Lung (tissue), 11 donors: ENCODE measurements at regions not wholly inside any gene's neighbourhood (a gene's known extent, or its start where the extent isn't known, plus 50 kb on each side); places are given as distances from the start of the nearest gene placed in this dataset.

Source experiments
- ATAC-seq: fragments of 200-7000 bp; cut with Tn5 transposase; one replicate; pipeline ENCODE4 v1.9.1; 2020; ENCODE audit warnings: moderate number of reproducible peaks; ENCODE audit not compliant: insufficient read depth, low FRiP score
- DNase-seq, 3 donors: peaks; one replicate each; pipeline ENCODE4 v3.0.0-alpha.2; 2013 to 2017
- H3K27ac ChIP-seq, 2 donors: one replicate each; pipeline ENCODE4 v1.5.1; 2013; ENCODE audit warnings: mild to moderate bottlenecking in 2 of 2, moderate library complexity in 2 of 2, control low read depth in 1 of 2, inconsistent platforms in 1 of 2, low read depth in 1 of 2, low read length in 1 of 2
- H3K27me3 ChIP-seq, 3 donors: one replicate each; pipeline ENCODE4 v1.5.1; 2013; ENCODE audit warnings: low read length in 2 of 3; ENCODE audit not compliant: control insufficient read depth in 3 of 3, insufficient read depth in 3 of 3
- H3K36me3 ChIP-seq, 4 donors: one replicate each; pipeline ENCODE4 v1.5.1; 2013; ENCODE audit warnings: low read length in 4 of 4, mild to moderate bottlenecking in 1 of 4, moderate library complexity in 1 of 4; ENCODE audit not compliant: control insufficient read depth in 4 of 4, insufficient read depth in 4 of 4
- H3K4me1 ChIP-seq, 5 donors: one replicate each; pipeline ENCODE4 v1.5.1; 2013; ENCODE audit warnings: low read length in 5 of 5, mild to moderate bottlenecking in 2 of 5, moderate library complexity in 1 of 5; ENCODE audit not compliant: control insufficient read depth in 5 of 5, insufficient read depth in 5 of 5
- H3K4me3 ChIP-seq: one replicate; pipeline ENCODE4 v1.5.1; 2013; ENCODE audit warnings: mild to moderate bottlenecking, control low read depth, moderate library complexity
- H3K9ac ChIP-seq, 2 donors: one replicate each; pipeline ENCODE4 v1.5.1; 2013; ENCODE audit warnings: low read length in 2 of 2, control low read depth in 1 of 2; ENCODE audit not compliant: insufficient read depth in 1 of 2
- H3K9me3 ChIP-seq, 4 donors: one replicate each; pipeline ENCODE4 v1.5.1; 2013; ENCODE audit warnings: low read length in 3 of 4, mild to moderate bottlenecking in 1 of 4, moderate library complexity in 1 of 4; ENCODE audit not compliant: control insufficient read depth in 4 of 4, insufficient read depth in 3 of 4
- WGBS, 2 donors: extraction: QIAGEN DNeasy Blood & Tissue Kit; methylation state at CpG; one replicate each; pipeline ENCODE4 v1.1.7; 2013; 5-methylcytosine and 5-hydroxymethylcytosine counted together
- TF ChIP-seq, protein P1 (sequence below): IDR thresholded peaks from 2 replicates; pipeline ENCODE4 v1.5.1; 2012; ENCODE audit warnings: mild to moderate bottlenecking; ENCODE audit errors: control extremely low read depth, extremely low read depth
- donor health status: control.
- donor health status: control.
- donor health status: Bipolar disorder and iron deficiency.
- donor health status: healthy.
- donor health status: DM: yes; HTN: yes; CAD: no.

DNA sequence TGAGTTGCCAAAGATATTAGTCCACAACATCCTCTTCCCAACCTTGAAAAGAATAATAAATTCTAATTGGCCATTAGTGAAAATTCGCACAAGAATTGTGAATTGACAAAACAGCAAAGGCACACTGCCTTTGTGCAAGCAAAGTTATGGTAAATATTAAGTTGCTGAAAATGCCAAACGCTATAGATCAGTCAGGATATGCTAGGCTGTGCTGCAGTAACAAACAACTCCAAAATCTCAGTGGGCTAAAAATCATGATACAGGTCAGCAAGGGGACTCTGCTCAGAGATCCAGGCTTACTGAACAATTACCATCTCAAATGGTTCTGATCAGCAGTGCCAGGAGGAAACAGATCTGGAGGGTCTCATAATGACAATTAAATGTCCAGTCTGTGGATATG lies 238.0 kb upstream of the IGF1R start:
- Histone ChIP-seq H3K27ac (no peak overlapping the region), H3K4me1 (no peaks in the 10 kb centered on the region), H3K27me3 (peaks cover 0 to 4% (median 0%) of the 10 kb centered on the region in 3 donors), H3K4me3 (no peak overlapping the region), H3K36me3 (no peaks in the 10 kb centered on the region), H3K9ac (no peak overlapping the region), H3K9me3 (peaks cover 0 to 2% (median 0%) of the 10 kb centered on the region in 4 donors)
- WGBS, 2 donors, result 89 to 90% methylated on average over 2 of the region's 2 CpGs
- TF ChIP-seq, protein P1, sequence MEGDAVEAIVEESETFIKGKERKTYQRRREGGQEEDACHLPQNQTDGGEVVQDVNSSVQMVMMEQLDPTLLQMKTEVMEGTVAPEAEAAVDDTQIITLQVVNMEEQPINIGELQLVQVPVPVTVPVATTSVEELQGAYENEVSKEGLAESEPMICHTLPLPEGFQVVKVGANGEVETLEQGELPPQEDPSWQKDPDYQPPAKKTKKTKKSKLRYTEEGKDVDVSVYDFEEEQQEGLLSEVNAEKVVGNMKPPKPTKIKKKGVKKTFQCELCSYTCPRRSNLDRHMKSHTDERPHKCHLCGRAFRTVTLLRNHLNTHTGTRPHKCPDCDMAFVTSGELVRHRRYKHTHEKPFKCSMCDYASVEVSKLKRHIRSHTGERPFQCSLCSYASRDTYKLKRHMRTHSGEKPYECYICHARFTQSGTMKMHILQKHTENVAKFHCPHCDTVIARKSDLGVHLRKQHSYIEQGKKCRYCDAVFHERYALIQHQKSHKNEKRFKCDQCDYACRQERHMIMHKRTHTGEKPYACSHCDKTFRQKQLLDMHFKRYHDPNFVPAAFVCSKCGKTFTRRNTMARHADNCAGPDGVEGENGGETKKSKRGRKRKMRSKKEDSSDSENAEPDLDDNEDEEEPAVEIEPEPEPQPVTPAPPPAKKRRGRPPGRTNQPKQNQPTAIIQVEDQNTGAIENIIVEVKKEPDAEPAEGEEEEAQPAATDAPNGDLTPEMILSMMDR, result no peak
- DNase-seq (no peak), ATAC-seq (no peak)

DNA sequence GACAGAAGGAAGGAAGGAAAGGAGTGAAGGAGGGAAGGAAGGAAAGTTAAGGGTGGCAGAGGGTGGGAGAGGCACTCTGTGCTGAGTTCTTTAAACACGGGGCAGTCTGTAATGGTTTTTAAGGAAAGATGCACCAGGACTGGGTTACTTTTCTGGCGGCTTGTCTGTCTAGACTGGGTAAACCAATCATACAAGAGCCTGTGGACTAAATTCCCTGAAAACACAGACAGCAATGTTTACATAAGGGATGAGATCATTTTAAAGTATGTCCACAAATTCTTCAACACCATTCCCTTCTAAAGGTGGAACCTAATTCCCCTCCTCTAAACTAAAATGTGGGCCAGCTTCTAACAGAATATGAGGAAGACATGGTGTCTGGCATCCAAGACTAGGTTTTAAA lies 235.5 kb upstream of the IGF1R start:
- H3K4me3 ChIP-seq, result no peak overlapping the region
- no peak overlapping the region for H3K27ac ChIP-seq
- no peak overlapping the region for H3K9ac ChIP-seq
- H3K9me3 ChIP-seq, result peaks cover 0 to 2% (median 0%) of the 10 kb centered on the region in 4 donors
- no peaks in the 10 kb centered on the region for H3K36me3 ChIP-seq
- ATAC-seq (no peak), DNase-seq (no peak)
- peaks cover 0 to 12% (median 6%) of the 10 kb centered on the region in 5 donors for H3K4me1 ChIP-seq
- 62 to 88% methylated on average over 2 of the region's 2 CpGs for WGBS, 2 donors
- peaks cover 0 to 4% (median 0%) of the 10 kb centered on the region in 3 donors for H3K27me3 ChIP-seq
- TF ChIP-seq, protein P1, result no peak

DNA sequence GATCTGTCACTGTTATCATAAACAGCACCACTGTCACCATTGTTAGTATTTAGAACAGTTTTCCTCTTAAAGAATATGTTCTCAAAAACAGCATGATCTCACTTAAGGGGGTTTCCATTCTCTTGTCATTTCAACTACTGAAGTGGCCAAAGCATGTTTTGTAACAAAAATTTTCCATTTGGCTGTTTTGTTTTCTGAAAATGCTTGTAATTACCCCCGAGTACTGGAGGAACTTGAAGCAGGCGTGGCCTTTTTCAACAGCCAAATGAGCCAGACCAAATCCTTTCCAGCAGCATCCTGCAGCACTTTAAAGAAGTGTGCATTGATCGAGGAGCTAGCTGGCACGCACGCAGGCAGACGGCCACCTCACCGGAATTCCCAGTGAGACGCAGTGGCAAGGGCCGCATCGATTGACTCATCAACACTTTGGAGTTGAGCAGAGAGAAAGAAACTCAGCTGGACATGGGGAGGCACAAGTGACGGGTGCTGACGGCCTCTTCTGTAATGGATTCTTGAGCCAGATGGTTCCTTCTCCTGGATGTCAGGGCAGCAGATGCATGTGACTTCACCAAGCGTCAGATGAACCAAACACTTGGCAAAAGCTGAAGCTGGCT lies 234.3 kb upstream of the IGF1R start:
- 71 to 79% methylated on average over 13 of the region's 13 CpGs for WGBS, 2 donors
- Histone ChIP-seq H3K27me3 (peaks cover 0 to 4% (median 0%) of the 10 kb centered on the region in 3 donors), H3K4me3 (no peak overlapping the region), H3K4me1 (peaks cover 0 to 12% (median 6%) of the 10 kb centered on the region in 5 donors), H3K9me3 (peaks cover 0 to 2% (median 0%) of the 10 kb centered on the region in 4 donors), H3K27ac (peak overlapping the region in 1 of 2 donors; percentile 25), H3K9ac (no peak overlapping the region), H3K36me3 (no peaks in the 10 kb centered on the region)
- TF ChIP-seq, protein P1, result no peak
- ATAC-seq, result no peak
- DNase-seq, result peak in 1 of 3 donors; percentile 13
